Liver (tissue), 8 donors: ENCODE measurements at regions not wholly inside any gene's neighbourhood (a gene's known extent, or its start where the extent isn't known, plus 50 kb on each side); places are given as distances from the start of the nearest gene placed in this dataset.

Experiments used
- DNase-seq: peaks from one replicate; pipeline ENCODE4 v3.0.0-alpha.2; 2017; ENCODE audit warnings: low spot score
- H3K27ac ChIP-seq, 2 donors: one replicate each; pipeline ENCODE4 v1.7.0; 2013; ENCODE audit warnings: inconsistent platforms in 2 of 2, low read length in 2 of 2, control low read depth in 1 of 2, low read depth in 1 of 2, mild to moderate bottlenecking in 1 of 2
- H3K27me3 ChIP-seq, 4 donors: one replicate each; pipeline versions ENCODE4 v1.6.1 to v1.7.0; 2013; ENCODE audit warnings: low read length in 3 of 4, inconsistent platforms in 1 of 4, mild to moderate bottlenecking in 1 of 4, moderate library complexity in 1 of 4; ENCODE audit not compliant: control insufficient read depth in 4 of 4, insufficient read depth in 4 of 4
- H3K36me3 ChIP-seq, 4 donors: one replicate each; pipeline versions ENCODE4 v1.6.1 to v1.7.0; 2013; ENCODE audit warnings: low read length in 3 of 4, mild to moderate bottlenecking in 3 of 4, low read depth in 1 of 4, moderate library complexity in 1 of 4; ENCODE audit not compliant: control insufficient read depth in 4 of 4, insufficient read depth in 3 of 4
- H3K4me1 ChIP-seq, 4 donors: one replicate each; pipeline versions ENCODE4 v1.6.1 to v1.7.0; 2013; ENCODE audit warnings: low read length in 3 of 4, mild to moderate bottlenecking in 3 of 4, moderate library complexity in 1 of 4; ENCODE audit not compliant: control insufficient read depth in 4 of 4, insufficient read depth in 4 of 4
- H3K4me3 ChIP-seq, 3 donors: one replicate each; pipeline versions ENCODE4 v1.6.1 to v1.7.0; 2013; ENCODE audit warnings: low read length in 3 of 3, control low read depth in 1 of 3, low read depth in 1 of 3, mild to moderate bottlenecking in 1 of 3
- H3K9ac ChIP-seq, 2 donors: one replicate each; pipeline ENCODE4 v1.7.0; 2013; ENCODE audit warnings: low read length in 2 of 2, mild to moderate bottlenecking in 2 of 2, moderate library complexity in 2 of 2, control low read depth in 1 of 2, low read depth in 1 of 2
- H3K9me3 ChIP-seq, 4 donors: one replicate each; pipeline versions ENCODE4 v1.6.1 to v1.7.0; 2013; ENCODE audit warnings: low read length in 3 of 4; ENCODE audit not compliant: control insufficient read depth in 4 of 4
- ATF3 ChIP-seq: IDR thresholded peaks from 2 replicates; pipeline ENCODE4 v1.6.1; 2016; ENCODE audit warnings: antibody characterized with exemption
- CTCF ChIP-seq: fragments of 150-350 bp; IDR thresholded peaks from 2 replicates; pipeline ENCODE4 v1.5.1; 2017; ENCODE audit warnings: improper control_type of control experiment, low read depth, low read length; ENCODE audit not compliant: missing input control
- EGR1 ChIP-seq, 2 donors: IDR thresholded peaks; 2 replicates each; pipeline ENCODE4 v1.6.1; 2016 to 2018; ENCODE audit warnings: antibody characterized with exemption in 2 of 2, low read depth in 2 of 2
- FOXA1 ChIP-seq: IDR thresholded peaks from 2 replicates; pipeline ENCODE4 v1.6.1; 2016; ENCODE audit warnings: antibody characterized with exemption
- FOXA2 ChIP-seq: IDR thresholded peaks from 2 replicates; pipeline ENCODE4 v1.6.1; 2016; ENCODE audit warnings: antibody characterized with exemption
- GABPA ChIP-seq, 2 donors: IDR thresholded peaks in 1 of 2; conservative IDR thresholded peaks in 1 of 2; 2 replicates each; pipeline ENCODE4 v1.6.1; 2016; ENCODE audit warnings: antibody characterized with exemption in 2 of 2, mild to moderate bottlenecking in 1 of 2, moderate library complexity in 1 of 2
- HNF4A ChIP-seq, 2 donors: conservative IDR thresholded peaks; 2 replicates each; pipeline ENCODE4 v1.6.1; 2016; ENCODE audit warnings: antibody characterized with exemption in 2 of 2, mild to moderate bottlenecking in 2 of 2
- HNF4G ChIP-seq: IDR thresholded peaks from 2 replicates; pipeline ENCODE4 v1.6.1; 2016; ENCODE audit warnings: antibody characterized with exemption
- JUND ChIP-seq, 2 donors: IDR thresholded peaks; 2 replicates each; pipeline ENCODE4 v1.6.1; 2016; ENCODE audit warnings: antibody characterized with exemption in 2 of 2
- MAX ChIP-seq: IDR thresholded peaks from 2 replicates; pipeline ENCODE4 v1.6.1; 2016; ENCODE audit warnings: antibody characterized with exemption
- NR2F2 ChIP-seq: IDR thresholded peaks from 2 replicates; pipeline ENCODE4 v1.6.1; 2016; ENCODE audit warnings: antibody characterized with exemption
- RAD21 ChIP-seq, 2 donors: IDR thresholded peaks; 2 replicates each; pipeline ENCODE4 v1.6.1; 2016; ENCODE audit warnings: antibody characterized with exemption in 2 of 2, mild to moderate bottlenecking in 2 of 2
- REST ChIP-seq: IDR thresholded peaks from 2 replicates; pipeline ENCODE4 v1.6.1; 2016; ENCODE audit warnings: antibody characterized with exemption, mild to moderate bottlenecking
- RXRA ChIP-seq, 2 donors: IDR thresholded peaks; 2 replicates each; pipeline ENCODE4 v1.6.1; 2017 to 2018; ENCODE audit warnings: antibody characterized with exemption in 2 of 2, mild to moderate bottlenecking in 1 of 2
- SP1 ChIP-seq: IDR thresholded peaks from 2 replicates; pipeline ENCODE4 v1.6.1; 2018; ENCODE audit warnings: antibody characterized with exemption, mild to moderate bottlenecking
- TAF1 ChIP-seq: conservative IDR thresholded peaks from 2 replicates; pipeline ENCODE4 v1.6.1; 2016; ENCODE audit warnings: antibody characterized with exemption, mild to moderate bottlenecking
- YY1 ChIP-seq: IDR thresholded peaks from 2 replicates; pipeline ENCODE4 v1.6.1; 2016; ENCODE audit warnings: antibody characterized with exemption, mild to moderate bottlenecking
- ZBTB33 ChIP-seq: IDR thresholded peaks from 2 replicates; pipeline ENCODE4 v1.6.1; 2016; ENCODE audit warnings: antibody characterized with exemption
- WGBS: extraction: QIAGEN DNeasy Blood & Tissue Kit; methylation state at CpG from one replicate; pipeline ENCODE4 v1.1.7; 2013; 5-methylcytosine and 5-hydroxymethylcytosine counted together
- donor health status: healthy.
- donor health status: healthy.
- donor health status: healthy.
- donor health status: healthy.
- donor health status: healthy.

GRCh38 chr7:25906760-25907159 is 245.2 kb upstream of the NFE2L3 start:
- TF ChIP-seq ATF3 (no peak), HNF4A (conservative IDR thresholded peaks at IDR 0.05) (no peak), CTCF (no peak), GABPA (IDR thresholded peaks at IDR 0.05 in 1 of 2, conservative IDR thresholded peaks at IDR 0.05 in 1 of 2) (no peak), MAX (no peak), NR2F2 (no peak), FOXA1 (no peak), HNF4G (no peak), FOXA2 (no peak), REST (no peak), SP1 (no peak), ZBTB33 (no peak), RXRA (IDR thresholded peaks at IDR 0.05) (no peak), YY1 (no peak), EGR1 (IDR thresholded peaks at IDR 0.05; ENCODE audit: low read depth in 2 of 2) (no peak), TAF1 (no peak), RAD21 (IDR thresholded peaks at IDR 0.05) (no peak), JUND (IDR thresholded peaks at IDR 0.05) (no peak)
- no peak overlapping the region for H3K27ac ChIP-seq
- DNase-seq = no peak
- H3K4me1 ChIP-seq = no peaks in the 10 kb centered on the region
- H3K9me3 ChIP-seq = no peaks in the 10 kb centered on the region
- no peaks in the 10 kb centered on the region for H3K36me3 ChIP-seq
- H3K27me3 ChIP-seq = peaks cover 0 to 2% (median 0%) of the 10 kb centered on the region in 4 donors
- no peak overlapping the region for H3K4me3 ChIP-seq
- WGBS = 93% methylated on average over 5 of the region's 5 CpGs
- no peak overlapping the region for H3K9ac ChIP-seq

- Histone ChIP-seq H3K27ac (no peak overlapping the region), H3K4me3 (no peak overlapping the region), H3K9me3 (no peaks in the 10 kb centered on the region), H3K9ac (no peak overlapping the region), H3K36me3 (no peaks in the 10 kb centered on the region), H3K4me1 (no peaks in the 10 kb centered on the region), H3K27me3 (peaks cover 0 to 2% (median 0%) of the 10 kb centered on the region in 4 donors)
- TF ChIP-seq NR2F2 (no peak), FOXA2 (no peak), REST (no peak), FOXA1 (no peak), TAF1 (no peak), YY1 (no peak), ZBTB33 (no peak), JUND (IDR thresholded peaks at IDR 0.05) (no peak), GABPA (IDR thresholded peaks at IDR 0.05 in 1 of 2, conservative IDR thresholded peaks at IDR 0.05 in 1 of 2) (no peak), MAX (no peak)
- no peak for DNase-seq
- WGBS = 92% methylated on average over 7 of the region's 7 CpGs
Measured at GRCh38 chr7:25907214-25907613, 244.8 kb upstream of the NFE2L3 start.
